ENCODE measurements at regions not wholly inside any gene's neighbourhood (a gene's known extent, or its start where the extent isn't known, plus 50 kb on each side); places are given as distances from the start of the nearest gene placed in this dataset.

DNA sequence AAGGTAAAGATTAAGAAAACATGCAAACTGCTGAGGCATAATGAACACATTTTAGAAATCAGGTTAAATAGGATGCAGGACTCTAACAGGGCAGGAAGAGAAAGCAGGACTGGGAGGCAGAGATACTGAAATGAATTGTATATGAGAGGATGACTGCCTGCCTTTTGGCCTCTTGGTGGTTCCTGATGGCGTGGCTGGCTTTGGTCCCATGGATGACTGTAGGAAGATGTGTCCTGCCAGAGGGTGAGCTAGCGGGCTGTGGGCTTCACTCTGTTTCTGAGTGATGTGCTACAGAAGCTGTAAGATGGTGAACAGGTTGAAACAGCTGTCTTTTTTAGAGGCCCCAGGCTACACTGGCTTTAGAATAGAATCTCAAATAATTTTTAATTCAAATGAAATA lies 517.0 kb downstream of the SLC4A3 start:
- no peak overlapping the region for H3K4me3 ChIP-seq (ENCODE audit: low read depth, low read length, poor library complexity, severe bottlenecking)
- no peaks in the 10 kb centered on the region for H3F3A ChIP-seq (ENCODE audit: insufficient read depth, low read length)
- no peaks in the 10 kb centered on the region for H4K20me1 ChIP-seq (ENCODE audit: insufficient read depth, low read length)
- H3K9me3 ChIP-seq (ENCODE audit: low read length) = no peaks in the 10 kb centered on the region
- H3K4me2 ChIP-seq (ENCODE audit: low read length) = no peak overlapping the region
- no peak overlapping the region for H3K27ac ChIP-seq (ENCODE audit: low read depth, low read length, poor library complexity, severe bottlenecking)
- TF ChIP-seq, protein P1, sequence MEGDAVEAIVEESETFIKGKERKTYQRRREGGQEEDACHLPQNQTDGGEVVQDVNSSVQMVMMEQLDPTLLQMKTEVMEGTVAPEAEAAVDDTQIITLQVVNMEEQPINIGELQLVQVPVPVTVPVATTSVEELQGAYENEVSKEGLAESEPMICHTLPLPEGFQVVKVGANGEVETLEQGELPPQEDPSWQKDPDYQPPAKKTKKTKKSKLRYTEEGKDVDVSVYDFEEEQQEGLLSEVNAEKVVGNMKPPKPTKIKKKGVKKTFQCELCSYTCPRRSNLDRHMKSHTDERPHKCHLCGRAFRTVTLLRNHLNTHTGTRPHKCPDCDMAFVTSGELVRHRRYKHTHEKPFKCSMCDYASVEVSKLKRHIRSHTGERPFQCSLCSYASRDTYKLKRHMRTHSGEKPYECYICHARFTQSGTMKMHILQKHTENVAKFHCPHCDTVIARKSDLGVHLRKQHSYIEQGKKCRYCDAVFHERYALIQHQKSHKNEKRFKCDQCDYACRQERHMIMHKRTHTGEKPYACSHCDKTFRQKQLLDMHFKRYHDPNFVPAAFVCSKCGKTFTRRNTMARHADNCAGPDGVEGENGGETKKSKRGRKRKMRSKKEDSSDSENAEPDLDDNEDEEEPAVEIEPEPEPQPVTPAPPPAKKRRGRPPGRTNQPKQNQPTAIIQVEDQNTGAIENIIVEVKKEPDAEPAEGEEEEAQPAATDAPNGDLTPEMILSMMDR (IDR thresholded peaks at IDR 0.05; ENCODE audit: low read length) = no peak
- no peak for TF ChIP-seq EZH2 (IDR thresholded peaks at IDR 0.05; ENCODE audit: borderline replicate concordance, low read length)
- no peaks in the 10 kb centered on the region for H3K9me2 ChIP-seq (ENCODE audit: low read depth, low read length)
- H3K4me1 ChIP-seq (ENCODE audit: insufficient read depth, low read length, severe bottlenecking) = no peaks in the 10 kb centered on the region
- H3K27me3 ChIP-seq (ENCODE audit: insufficient read depth, low read length) = no peaks in the 10 kb centered on the region
- H3K79me2 ChIP-seq (ENCODE audit: insufficient read depth, low read length) = no peaks in the 10 kb centered on the region
- no peak overlapping the region for H3K9ac ChIP-seq (ENCODE audit: low read length)
- H3K36me3 ChIP-seq (ENCODE audit: insufficient read depth, low read length) = no peaks in the 10 kb centered on the region
- no peak overlapping the region for H2AFZ ChIP-seq (ENCODE audit: low read length)

DNA sequence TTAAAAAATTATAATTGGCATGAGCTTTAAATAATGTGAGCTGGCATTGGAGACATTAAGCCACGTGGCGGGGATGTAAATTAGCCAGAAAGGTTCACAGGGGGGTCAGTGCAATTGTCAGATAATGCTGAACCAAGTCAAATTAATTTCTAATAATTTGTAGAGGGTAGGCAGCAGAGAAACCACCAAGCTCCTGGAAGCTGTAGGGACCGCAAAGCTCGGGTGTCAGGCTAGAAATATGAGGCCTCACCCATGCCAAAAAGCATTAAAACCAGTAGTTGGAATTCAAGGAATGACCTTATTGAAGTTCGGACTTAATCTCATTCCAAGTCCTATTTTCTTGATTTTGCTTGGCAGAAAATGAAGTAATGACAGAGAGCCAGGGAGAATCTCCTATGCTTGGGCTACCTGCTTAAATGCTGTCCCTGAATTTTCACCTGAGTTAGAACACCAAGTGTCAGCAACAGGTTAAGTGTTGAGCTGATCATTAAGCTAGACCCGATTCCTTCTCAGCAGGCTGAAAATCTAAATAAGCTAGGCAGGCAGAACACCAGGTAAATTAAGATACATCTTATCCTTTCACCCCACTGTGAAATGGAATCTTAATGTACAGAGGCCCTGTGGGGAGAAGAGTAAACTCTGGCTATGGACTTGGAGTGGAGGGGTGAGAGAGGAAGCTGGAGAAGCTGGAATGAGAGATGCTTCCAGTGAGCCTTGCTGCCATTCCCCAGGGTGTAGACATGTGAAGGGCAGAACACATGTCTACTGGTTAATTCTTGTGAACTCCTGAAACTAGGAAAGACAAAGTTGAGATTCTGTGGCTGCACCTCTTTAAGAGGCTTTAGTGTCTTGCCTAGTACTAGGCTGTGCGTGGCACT lies 520.0 kb downstream of the SLC4A3 start:
- Histone ChIP-seq H3K4me3 (ENCODE audit: low read depth, low read length, poor library complexity, severe bottlenecking) (no peak overlapping the region), H3K4me1 (ENCODE audit: insufficient read depth, low read length, severe bottlenecking) (no peaks in the 10 kb centered on the region), H4K20me1 (ENCODE audit: insufficient read depth, low read length) (no peaks in the 10 kb centered on the region), H3K27ac (ENCODE audit: low read depth, low read length, poor library complexity, severe bottlenecking) (no peak overlapping the region), H3K79me2 (ENCODE audit: insufficient read depth, low read length) (no peaks in the 10 kb centered on the region), H3K36me3 (ENCODE audit: insufficient read depth, low read length) (no peaks in the 10 kb centered on the region), H2AFZ (ENCODE audit: low read length) (no peak overlapping the region), H3K9me3 (ENCODE audit: low read length) (no peaks in the 10 kb centered on the region), H3K4me2 (ENCODE audit: low read length) (no peak overlapping the region), H3K27me3 (ENCODE audit: insufficient read depth, low read length) (no peaks in the 10 kb centered on the region), H3F3A (ENCODE audit: insufficient read depth, low read length) (no peaks in the 10 kb centered on the region), H3K9me2 (ENCODE audit: low read depth, low read length) (no peaks in the 10 kb centered on the region), H3K9ac (ENCODE audit: low read length) (no peak overlapping the region)
- no peak for TF ChIP-seq EZH2 (IDR thresholded peaks at IDR 0.05; ENCODE audit: borderline replicate concordance, low read length)
- TF ChIP-seq, protein P1 (IDR thresholded peaks at IDR 0.05; ENCODE audit: low read length) = no peak

DNA sequence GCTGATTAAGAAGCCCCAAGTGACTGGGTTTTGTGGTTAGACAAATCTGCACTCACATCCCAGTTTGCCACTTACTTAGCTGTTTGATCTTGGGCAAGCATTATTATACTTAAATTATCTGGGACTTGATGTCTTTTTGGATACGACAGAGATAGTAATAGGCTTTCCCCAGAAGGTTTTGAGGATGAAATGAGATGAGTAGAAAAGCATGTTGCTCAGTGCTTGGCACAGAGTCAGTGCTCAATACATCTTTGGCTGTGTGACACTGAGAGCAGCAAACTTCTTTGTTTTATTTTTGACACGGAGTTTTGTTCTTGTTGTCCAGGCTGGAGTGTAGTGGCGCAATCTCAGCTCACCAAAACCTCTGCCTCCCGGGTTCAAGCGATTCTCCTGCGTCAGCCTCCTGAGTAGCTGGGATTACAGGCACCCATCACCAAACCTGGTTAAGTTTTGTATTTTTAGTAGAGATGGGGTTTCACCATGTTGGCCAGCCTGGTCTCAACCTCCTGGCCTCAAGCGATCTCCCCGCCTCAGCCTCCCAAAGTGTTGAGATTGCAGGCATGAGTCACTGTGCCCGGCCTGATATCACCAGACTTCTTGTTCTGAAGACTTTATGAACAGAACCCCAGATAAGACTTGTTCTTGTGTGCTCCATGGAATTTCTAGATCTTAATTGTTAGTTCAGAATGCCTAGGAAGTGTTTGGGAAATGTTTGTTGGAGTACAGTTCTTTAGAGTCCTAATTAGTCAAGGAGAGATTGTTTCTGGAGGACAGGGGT lies 521.2 kb downstream of the SLC4A3 start:
- H2AFZ ChIP-seq (ENCODE audit: low read length) = no peak overlapping the region
- no peaks in the 10 kb centered on the region for H3F3A ChIP-seq (ENCODE audit: insufficient read depth, low read length)
- H3K4me2 ChIP-seq (ENCODE audit: low read length) = no peak overlapping the region
- no peaks in the 10 kb centered on the region for H3K9me2 ChIP-seq (ENCODE audit: low read depth, low read length)
- H3K9me3 ChIP-seq (ENCODE audit: low read length) = no peaks in the 10 kb centered on the region
- no peaks in the 10 kb centered on the region for H3K27me3 ChIP-seq (ENCODE audit: insufficient read depth, low read length)
- H3K9ac ChIP-seq (ENCODE audit: low read length) = no peak overlapping the region
- no peaks in the 10 kb centered on the region for H3K36me3 ChIP-seq (ENCODE audit: insufficient read depth, low read length)
- no peaks in the 10 kb centered on the region for H3K79me2 ChIP-seq (ENCODE audit: insufficient read depth, low read length)
- H4K20me1 ChIP-seq (ENCODE audit: insufficient read depth, low read length) = no peaks in the 10 kb centered on the region
- no peak overlapping the region for H3K27ac ChIP-seq (ENCODE audit: low read depth, low read length, poor library complexity, severe bottlenecking)
- no peak overlapping the region for H3K4me3 ChIP-seq (ENCODE audit: low read depth, low read length, poor library complexity, severe bottlenecking)
- TF ChIP-seq, protein P1 (IDR thresholded peaks at IDR 0.05; ENCODE audit: low read length) = no peak
- no peak for TF ChIP-seq EZH2 (IDR thresholded peaks at IDR 0.05; ENCODE audit: borderline replicate concordance, low read length)
- H3K4me1 ChIP-seq (ENCODE audit: insufficient read depth, low read length, severe bottlenecking) = no peaks in the 10 kb centered on the region

All from OCI-LY1 (cell line).